KMS-11 (cell line): ENCODE measurements at regions not wholly inside any gene's neighbourhood (a gene's known extent, or its start where the extent isn't known, plus 50 kb on each side); places are given as distances from the start of the nearest gene placed in this dataset.

Source experiments
- H2AFZ ChIP-seq: fragments of 200-600 bp; sonication (generic); 2 replicates; pipeline ENCODE4 v1.6.1; 2016; ENCODE audit warnings: antibody characterized with exemption, mixed run types, low read depth
- H3K27ac ChIP-seq: fragments of 200-600 bp; sonication (generic); 2 replicates; pipeline ENCODE4 v1.6.1; 2016; ENCODE audit warnings: mild to moderate bottlenecking, mixed run types
- H3K27me3 ChIP-seq: fragments of 200-600 bp; sonication (generic); 2 replicates; pipeline ENCODE4 v1.6.1; 2017; ENCODE audit warnings: mild to moderate bottlenecking, low read depth, mixed run types, moderate library complexity; ENCODE audit not compliant: insufficient read depth
- H3K36me3 ChIP-seq: fragments of 200-600 bp; sonication (generic); 2 replicates; pipeline ENCODE4 v1.6.1; 2017; ENCODE audit warnings: mild to moderate bottlenecking, mixed run types; ENCODE audit not compliant: insufficient read depth
- H3K4me1 ChIP-seq: fragments of 200-600 bp; sonication (generic); 2 replicates; pipeline ENCODE4 v1.6.1; 2016; ENCODE audit warnings: mild to moderate bottlenecking, low read depth, mixed run types; ENCODE audit not compliant: poor library complexity, severe bottlenecking
- H3K4me2 ChIP-seq: fragments of 200-600 bp; sonication (generic); 2 replicates; pipeline ENCODE4 v1.7.0; 2016; ENCODE audit warnings: mild to moderate bottlenecking, mixed run types
- H3K4me3 ChIP-seq: fragments of 200-600 bp; sonication (generic); IDR thresholded peaks from 2 replicates; pipeline ENCODE4 v1.6.1; 2017; ENCODE audit warnings: low read depth, low read length, mixed read lengths; ENCODE audit not compliant: insufficient read depth
- H3K79me2 ChIP-seq: fragments of 200-600 bp; sonication (generic); 2 replicates; pipeline ENCODE4 v1.6.1; 2016; ENCODE audit warnings: low read depth, mixed run types; ENCODE audit not compliant: insufficient read depth
- H3K9ac ChIP-seq: fragments of 200-600 bp; sonication (generic); 2 replicates; pipeline ENCODE4 v1.6.1; 2016; ENCODE audit warnings: mild to moderate bottlenecking, mixed run types
- H4K20me1 ChIP-seq: fragments of 200-600 bp; sonication (generic); 2 replicates; pipeline ENCODE4 v1.6.1; 2016; ENCODE audit warnings: mild to moderate bottlenecking, mixed run types; ENCODE audit not compliant: insufficient read depth
- CTCF ChIP-seq: fragments of 200-600 bp; sonication (generic); conservative IDR thresholded peaks from 2 replicates; pipeline ENCODE4 v1.6.1; 2017; ENCODE audit warnings: low read depth, mild to moderate bottlenecking, antibody characterized with exemption, low read length, moderate library complexity, mixed read lengths

GRCh38 chr12:90069711-90070110, 361.1 kb upstream of the ATP2B1 start:
- no peak overlapping the region for H3K9ac ChIP-seq
- H3K4me3 ChIP-seq, result no peak overlapping the region
- H2AFZ ChIP-seq, result no peak overlapping the region
- TF ChIP-seq CTCF, result no peak
- H3K79me2 ChIP-seq, result no peaks in the 10 kb centered on the region
- no peaks in the 10 kb centered on the region for H4K20me1 ChIP-seq
- H3K4me1 ChIP-seq, result no peaks in the 10 kb centered on the region
- H3K27ac ChIP-seq, result no peak overlapping the region
- H3K27me3 ChIP-seq, result no peaks in the 10 kb centered on the region
- no peak overlapping the region for H3K4me2 ChIP-seq
- H3K36me3 ChIP-seq, result no peaks in the 10 kb centered on the region

GRCh38 chr12:90067791-90068190, 359.2 kb upstream of the ATP2B1 start:
- no peak overlapping the region for H3K4me3 ChIP-seq
- no peak overlapping the region for H3K9ac ChIP-seq
- H3K79me2 ChIP-seq, result no peaks in the 10 kb centered on the region
- no peaks in the 10 kb centered on the region for H3K27me3 ChIP-seq
- no peak overlapping the region for H3K27ac ChIP-seq
- no peaks in the 10 kb centered on the region for H4K20me1 ChIP-seq
- no peaks in the 10 kb centered on the region for H3K36me3 ChIP-seq
- no peak for TF ChIP-seq CTCF
- no peak overlapping the region for H2AFZ ChIP-seq
- no peak overlapping the region for H3K4me2 ChIP-seq
- H3K4me1 ChIP-seq, result no peaks in the 10 kb centered on the region

GRCh38 chr12:90064852-90065801, 356.5 kb upstream of the ATP2B1 start:
- no peak for TF ChIP-seq CTCF
- H3K4me1 ChIP-seq, result no peaks in the 10 kb centered on the region
- no peaks in the 10 kb centered on the region for H3K27me3 ChIP-seq
- no peaks in the 10 kb centered on the region for H3K36me3 ChIP-seq
- no peak overlapping the region for H2AFZ ChIP-seq
- no peaks in the 10 kb centered on the region for H3K79me2 ChIP-seq
- H3K4me3 ChIP-seq, result no peak overlapping the region
- H3K4me2 ChIP-seq, result no peak overlapping the region
- H4K20me1 ChIP-seq, result no peaks in the 10 kb centered on the region
- no peak overlapping the region for H3K27ac ChIP-seq
- no peak overlapping the region for H3K9ac ChIP-seq

- TF ChIP-seq CTCF, result no peak
- Histone ChIP-seq H2AFZ (no peak overlapping the region), H4K20me1 (no peaks in the 10 kb centered on the region), H3K9ac (no peak overlapping the region), H3K79me2 (no peaks in the 10 kb centered on the region), H3K4me2 (no peak overlapping the region), H3K4me3 (no peak overlapping the region), H3K27ac (no peak overlapping the region), H3K27me3 (no peaks in the 10 kb centered on the region), H3K36me3 (no peaks in the 10 kb centered on the region), H3K4me1 (no peaks in the 10 kb centered on the region)
Observed at GRCh38 chr12:90062799-90063198, 354.2 kb upstream of the ATP2B1 start.
